ENCODE measurements at regions not wholly inside any gene's neighbourhood (a gene's known extent, or its start where the extent isn't known, plus 50 kb on each side); places are given as distances from the start of the nearest gene placed in this dataset.
A peak's percentile ranks its signal among the peaks of the same experiment; 100 is the strongest.

DNA sequence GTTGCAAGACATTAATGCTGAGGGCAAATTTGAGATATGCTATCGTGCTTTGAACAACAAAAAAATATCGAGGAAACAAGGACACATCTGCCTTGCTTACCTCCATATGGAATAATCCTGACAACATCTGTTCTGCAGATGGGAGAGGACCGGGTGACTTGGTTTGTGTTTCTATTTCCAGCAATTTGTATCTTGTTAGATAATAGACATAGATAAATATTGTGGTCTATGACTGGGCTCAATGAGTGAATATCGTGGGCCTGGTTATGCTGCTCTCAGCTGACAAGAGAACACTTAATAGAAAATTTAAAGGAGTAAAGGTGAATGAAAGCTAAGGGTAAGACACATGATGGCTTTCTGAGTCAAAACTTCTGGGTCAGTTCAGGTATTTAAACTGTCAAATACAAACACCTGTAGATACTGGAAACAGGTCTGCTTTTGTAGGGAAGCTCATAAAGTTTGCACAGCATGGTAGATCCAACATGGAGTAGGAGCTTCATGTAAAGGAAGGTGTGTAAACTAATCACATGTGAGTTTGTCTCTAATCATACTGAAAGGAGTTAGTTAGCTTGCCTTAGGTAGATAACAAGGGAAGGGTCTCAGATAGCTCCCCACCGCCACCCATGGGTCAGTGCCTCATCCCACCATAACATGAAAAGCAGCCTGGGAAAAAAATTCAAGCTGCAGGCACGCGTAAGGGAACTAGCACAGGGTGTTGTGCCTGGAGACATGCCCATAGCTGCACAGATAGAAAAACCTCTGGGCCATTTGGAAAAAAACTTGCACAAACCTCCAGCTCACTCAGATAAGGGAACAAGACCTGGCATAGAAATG is 904.1 kb upstream of the EPHA5 start:
- Histone ChIP-seq H3K4me1 (ENCODE audit: control insufficient read depth, insufficient read depth, low read length) (peaks cover 8% of the 10 kb centered on the region; the same call in 1 of the 2 replicates), H3K27ac (ENCODE audit: low read length) (peak overlapping the region; percentile 84), H3K36me3 (ENCODE audit: control insufficient read depth, insufficient read depth, low read length) (no peaks in the 10 kb centered on the region; the same call in 1 of the 2 replicates), H3K4me3 (ENCODE audit: low read depth in 2 of 2, low read length in 2 of 2) (peak overlapping the region; percentile 15 to 45; a peak in 3 of 4 replicates), H3K27me3 (ENCODE audit: control insufficient read depth, insufficient read depth, low read length) (no peaks in the 10 kb centered on the region), H3K9me3 (ENCODE audit: control insufficient read depth, insufficient read depth, low read depth, low read length) (no peaks in the 10 kb centered on the region)
- ChIA-PET CTCF (no interaction called here), POLR2A (no interaction called here)
- intact Hi-C loops (cut with micrococcal nuclease; ENCODE audit: unreplicated experiment) = no loop called here
- in situ Hi-C loops (cut with HindIII; ENCODE audit: low pct_unique_long_range_greater_than_20kb, low sequenced_read_pairs) = no loop called here
- DNase-seq (ENCODE audit: low read depth, low spot score) = no peak
- peak; percentile 86 for ATAC-seq
- TF ChIP-seq, protein P1, sequence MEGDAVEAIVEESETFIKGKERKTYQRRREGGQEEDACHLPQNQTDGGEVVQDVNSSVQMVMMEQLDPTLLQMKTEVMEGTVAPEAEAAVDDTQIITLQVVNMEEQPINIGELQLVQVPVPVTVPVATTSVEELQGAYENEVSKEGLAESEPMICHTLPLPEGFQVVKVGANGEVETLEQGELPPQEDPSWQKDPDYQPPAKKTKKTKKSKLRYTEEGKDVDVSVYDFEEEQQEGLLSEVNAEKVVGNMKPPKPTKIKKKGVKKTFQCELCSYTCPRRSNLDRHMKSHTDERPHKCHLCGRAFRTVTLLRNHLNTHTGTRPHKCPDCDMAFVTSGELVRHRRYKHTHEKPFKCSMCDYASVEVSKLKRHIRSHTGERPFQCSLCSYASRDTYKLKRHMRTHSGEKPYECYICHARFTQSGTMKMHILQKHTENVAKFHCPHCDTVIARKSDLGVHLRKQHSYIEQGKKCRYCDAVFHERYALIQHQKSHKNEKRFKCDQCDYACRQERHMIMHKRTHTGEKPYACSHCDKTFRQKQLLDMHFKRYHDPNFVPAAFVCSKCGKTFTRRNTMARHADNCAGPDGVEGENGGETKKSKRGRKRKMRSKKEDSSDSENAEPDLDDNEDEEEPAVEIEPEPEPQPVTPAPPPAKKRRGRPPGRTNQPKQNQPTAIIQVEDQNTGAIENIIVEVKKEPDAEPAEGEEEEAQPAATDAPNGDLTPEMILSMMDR (IDR thresholded peaks at IDR 0.05) = no peak
- no peak for TF ChIP-seq POLR2AphosphoS5 (IDR thresholded peaks at IDR 0.05; ENCODE audit: low read depth, low read length)
- TF ChIP-seq SIN3A (IDR thresholded peaks at IDR 0.05; ENCODE audit: borderline replicate concordance, insufficient read depth, low read depth, low read length) = no peak
- TF ChIP-seq, protein P2, sequence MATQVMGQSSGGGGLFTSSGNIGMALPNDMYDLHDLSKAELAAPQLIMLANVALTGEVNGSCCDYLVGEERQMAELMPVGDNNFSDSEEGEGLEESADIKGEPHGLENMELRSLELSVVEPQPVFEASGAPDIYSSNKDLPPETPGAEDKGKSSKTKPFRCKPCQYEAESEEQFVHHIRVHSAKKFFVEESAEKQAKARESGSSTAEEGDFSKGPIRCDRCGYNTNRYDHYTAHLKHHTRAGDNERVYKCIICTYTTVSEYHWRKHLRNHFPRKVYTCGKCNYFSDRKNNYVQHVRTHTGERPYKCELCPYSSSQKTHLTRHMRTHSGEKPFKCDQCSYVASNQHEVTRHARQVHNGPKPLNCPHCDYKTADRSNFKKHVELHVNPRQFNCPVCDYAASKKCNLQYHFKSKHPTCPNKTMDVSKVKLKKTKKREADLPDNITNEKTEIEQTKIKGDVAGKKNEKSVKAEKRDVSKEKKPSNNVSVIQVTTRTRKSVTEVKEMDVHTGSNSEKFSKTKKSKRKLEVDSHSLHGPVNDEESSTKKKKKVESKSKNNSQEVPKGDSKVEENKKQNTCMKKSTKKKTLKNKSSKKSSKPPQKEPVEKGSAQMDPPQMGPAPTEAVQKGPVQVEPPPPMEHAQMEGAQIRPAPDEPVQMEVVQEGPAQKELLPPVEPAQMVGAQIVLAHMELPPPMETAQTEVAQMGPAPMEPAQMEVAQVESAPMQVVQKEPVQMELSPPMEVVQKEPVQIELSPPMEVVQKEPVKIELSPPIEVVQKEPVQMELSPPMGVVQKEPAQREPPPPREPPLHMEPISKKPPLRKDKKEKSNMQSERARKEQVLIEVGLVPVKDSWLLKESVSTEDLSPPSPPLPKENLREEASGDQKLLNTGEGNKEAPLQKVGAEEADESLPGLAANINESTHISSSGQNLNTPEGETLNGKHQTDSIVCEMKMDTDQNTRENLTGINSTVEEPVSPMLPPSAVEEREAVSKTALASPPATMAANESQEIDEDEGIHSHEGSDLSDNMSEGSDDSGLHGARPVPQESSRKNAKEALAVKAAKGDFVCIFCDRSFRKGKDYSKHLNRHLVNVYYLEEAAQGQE (IDR thresholded peaks at IDR 0.05; ENCODE audit: insufficient read depth in 1 of 2, low read depth in 2 of 2, low read length in 1 of 2) = no peak
- BruUV-seq (replicated peaks) = no TSS peak

DNA sequence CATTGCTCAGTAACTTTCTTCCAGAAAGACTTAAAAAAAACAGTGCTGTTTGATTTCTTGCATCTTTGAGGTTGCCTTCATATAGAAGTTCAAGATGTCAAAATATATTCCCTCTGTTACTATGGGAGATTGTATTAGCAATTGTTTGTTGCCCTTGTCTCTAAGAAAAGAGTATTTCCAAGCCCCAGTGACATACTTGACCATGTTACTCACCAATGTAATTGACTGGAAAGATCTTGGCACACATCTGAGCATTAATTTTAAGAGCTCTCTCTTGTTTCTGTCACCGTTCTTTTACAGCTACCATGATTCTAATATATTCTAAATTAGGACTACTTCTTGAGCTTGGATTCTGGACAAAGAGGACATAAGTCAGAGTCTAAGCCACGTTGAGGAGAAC is 902.7 kb upstream of the EPHA5 start:
- ATAC-seq (no peak; the same call in 1 of the 2 replicates), DNase-seq (ENCODE audit: low read depth, low spot score) (no peak)
- TF ChIP-seq, protein P1 (IDR thresholded peaks at IDR 0.05) = no peak
- TF ChIP-seq, protein P2 (IDR thresholded peaks at IDR 0.05; ENCODE audit: insufficient read depth in 1 of 2, low read depth in 2 of 2, low read length in 1 of 2) = no peak
- TF ChIP-seq TCF7L2 (IDR thresholded peaks at IDR 0.05; ENCODE audit: low read depth, low read length) (no peak), SIN3A (IDR thresholded peaks at IDR 0.05; ENCODE audit: borderline replicate concordance, insufficient read depth, low read depth, low read length) (no peak), POLR2AphosphoS5 (IDR thresholded peaks at IDR 0.05; ENCODE audit: low read depth, low read length) (no peak)
- Histone ChIP-seq H3K4me3 (ENCODE audit: low read depth in 2 of 2, low read length in 2 of 2) (no peak overlapping the region), H3K27me3 (ENCODE audit: control insufficient read depth, insufficient read depth, low read length) (no peaks in the 10 kb centered on the region), H3K4me1 (ENCODE audit: control insufficient read depth, insufficient read depth, low read length) (peaks cover 8% of the 10 kb centered on the region; the same call in 1 of the 2 replicates), H3K36me3 (ENCODE audit: control insufficient read depth, insufficient read depth, low read length) (no peaks in the 10 kb centered on the region), H3K27ac (ENCODE audit: low read length) (peak overlapping the region; percentile 84; the same call in 1 of the 2 replicates), H3K9me3 (ENCODE audit: control insufficient read depth, insufficient read depth, low read depth, low read length) (no peaks in the 10 kb centered on the region)
- in situ Hi-C loops (cut with HindIII; ENCODE audit: low pct_unique_long_range_greater_than_20kb, low sequenced_read_pairs) = no loop called here
- no TSS peak for BruUV-seq (replicated peaks)
- intact Hi-C loops (cut with micrococcal nuclease; ENCODE audit: unreplicated experiment) = no loop called here
- POLR2A ChIA-PET = no interaction called here
- CTCF ChIA-PET = no interaction called here

Data from Panc1 (cell line).